GM12878 (cell line): ENCODE measurements at regions not wholly inside any gene's neighbourhood (a gene's known extent, or its start where the extent isn't known, plus 50 kb on each side); places are given as distances from the start of the nearest gene placed in this dataset.

ENCODE experiments used
- ATAC-seq: fragments of 200-7000 bp; cut with Tn5 transposase; 3 replicates; pipeline ENCODE4 v1.9.1; 2020; ENCODE audit warnings: mild to moderate bottlenecking, moderate library complexity
- BruUV-seq: library from RNA; stranded (reverse); fragments of 400-500 nt; replicated peaks from 2 replicates; lab custom pipeline; 2021; lab: Mats Ljungman, UMichigan
- CTCF ChIA-PET: fragments of 300-600 bp; sonication (Branson Sonifier 250); formaldehyde crosslinking; extraction: SDS; loops from one replicate; lab custom pipeline; 2021; ENCODE audit warnings: inconsistent platforms; lab: Yijun Ruan, JAX
- POLR2A ChIA-PET: fragments of 350-600 bp; formaldehyde crosslinking; extraction: SDS; loops from one replicate; lab custom pipeline; 2021; ENCODE audit warnings: inconsistent platforms; lab: Charles Lee
- RAD21 ChIA-PET: fragments of 300-600 bp; sonication (Branson Sonifier 250); formaldehyde crosslinking; loops from one replicate; lab custom pipeline; 2023; ENCODE audit warnings: antibody characterized with exemption; ENCODE audit not compliant: unreplicated experiment; lab: Charles Lee
- SMC1A ChIA-PET: fragments of 300-600 bp; sonication (Branson Sonifier 250); formaldehyde crosslinking; loops from one replicate; lab custom pipeline; 2023; ENCODE audit not compliant: unreplicated experiment, uncharacterized antibody; lab: Charles Lee
- DNase-seq: peaks from one replicate; pipeline ENCODE4 v3.0.0-alpha.2; 2011; ENCODE audit warnings: low read depth, low spot score
- FAIRE-seq: peaks from 3 replicates; lab custom pipeline; 2011; peaks lifted over from hg19 to GRCh38; lab: Jason Lieb, UNC
- H2AFZ ChIP-seq: 2 replicates; pipeline ENCODE4 v1.6.0; 2011; ENCODE audit warnings: low read depth, low read length, control low read depth; ENCODE audit not compliant: control insufficient read depth
- H3K27ac ChIP-seq: 2 replicates; pipeline ENCODE4 v1.5.1; 2011; ENCODE audit warnings: control low read depth; ENCODE audit not compliant: control insufficient read depth, insufficient read depth
- H3K27me3 ChIP-seq, 2 experiments: replicated peaks in 1 of 2; 2 replicates each; pipeline versions ENCODE4 v1.6.0 to v1.6.1; 2011; ENCODE audit warnings: low read length in 1 of 2; ENCODE audit not compliant: control insufficient read depth in 2 of 2, insufficient read depth in 2 of 2
- H3K36me3 ChIP-seq, 2 experiments: 2 replicates each; pipeline ENCODE4 v1.5.1; 2011; ENCODE audit warnings: low read length in 1 of 2; ENCODE audit not compliant: control insufficient read depth in 2 of 2, insufficient read depth in 2 of 2
- H3K4me1 ChIP-seq: 2 replicates; pipeline ENCODE4 v1.6.1; 2011; ENCODE audit warnings: mild to moderate bottlenecking, low read length, moderate library complexity, mixed read lengths; ENCODE audit not compliant: control insufficient read depth, insufficient read depth
- H3K4me2 ChIP-seq: 2 replicates; pipeline ENCODE4 v1.6.0; 2011; ENCODE audit warnings: control low read depth; ENCODE audit not compliant: control insufficient read depth, insufficient read depth
- H3K4me3 ChIP-seq: fragments of 200-600 bp; sonication (generic); 2 replicates; pipeline ENCODE4 v1.5.1; 2016
- H3K79me2 ChIP-seq: 2 replicates; pipeline ENCODE4 v1.6.0; 2011; ENCODE audit warnings: low read length; ENCODE audit not compliant: control insufficient read depth, insufficient read depth
- H3K9ac ChIP-seq: 2 replicates; pipeline ENCODE4 v1.8.0; 2011; ENCODE audit warnings: low read length, control low read depth, mixed read lengths; ENCODE audit not compliant: control insufficient read depth, insufficient read depth
- H3K9me3 ChIP-seq: replicated peaks from 3 replicates; pipeline ENCODE4 v1.5.1; 2011; ENCODE audit warnings: mild to moderate bottlenecking, low read length; ENCODE audit not compliant: control insufficient read depth, insufficient read depth
- H4K20me1 ChIP-seq: 2 replicates; pipeline ENCODE4 v1.6.0; 2011; ENCODE audit not compliant: control insufficient read depth, insufficient read depth
- DPF2 ChIP-seq: fragments of 450-650 bp; IDR thresholded peaks from 2 replicates; pipeline ENCODE4 v1.6.1; 2017; ENCODE audit warnings: mild to moderate bottlenecking
- E2F4 ChIP-seq: IDR thresholded peaks from 2 replicates; pipeline ENCODE4 v1.6.1; 2012; ENCODE audit warnings: low read depth, low read length, improper control_type of control experiment
- EZH2 ChIP-seq: IDR thresholded peaks from 2 replicates; pipeline ENCODE4 v1.6.1; 2012; ENCODE audit warnings: low read depth, mild to moderate bottlenecking, control low read depth, inconsistent platforms, low read length, borderline replicate concordance; ENCODE audit not compliant: control insufficient read depth
- HDAC6 ChIP-seq: fragments of 200-600 bp; sonication (generic); IDR thresholded peaks from one replicate; pipeline ENCODE4 v1.8.0; 2017; ENCODE audit warnings: antibody characterized with exemption; ENCODE audit not compliant: unreplicated experiment
- IKZF1 ChIP-seq: fragments of 450-650 bp; conservative IDR thresholded peaks from 2 replicates; pipeline ENCODE4 v1.6.1; 2017; ENCODE audit warnings: antibody characterized with exemption, mild to moderate bottlenecking
- RELA ChIP-seq: fragments of 450-650 bp; IDR thresholded peaks from 2 replicates; pipeline ENCODE4 v1.8.0; 2014; ENCODE audit warnings: borderline replicate concordance; ENCODE audit not compliant: partially characterized antibody
- SMAD1 ChIP-seq: fragments of 450-650 bp; IDR thresholded peaks from 2 replicates; pipeline ENCODE4 v1.6.1; 2018; ENCODE audit warnings: mild to moderate bottlenecking, low read depth; ENCODE audit not compliant: partially characterized antibody
- TCF3 ChIP-seq: IDR thresholded peaks from 2 replicates; pipeline ENCODE4 v1.6.1; 2012; ENCODE audit warnings: low read depth, mild to moderate bottlenecking, low read length, borderline replicate concordance; ENCODE audit not compliant: insufficient read depth
- ZNF217 ChIP-seq: fragments of 450-650 bp; IDR thresholded peaks from 2 replicates; pipeline ENCODE4 v1.6.1; 2017; ENCODE audit warnings: antibody characterized with exemption, mild to moderate bottlenecking
- ZSCAN29 ChIP-seq: fragments of 450-650 bp; IDR thresholded peaks from 2 replicates; pipeline ENCODE4 v1.6.1; 2017; ENCODE audit warnings: mild to moderate bottlenecking, moderate library complexity
- WGBS: methylation state at CpG from one replicate; pipeline ENCODE4 v1.1.6; 2016; ENCODE audit warnings: low lambda C conversion rate; ENCODE audit not compliant: insufficient replicate concordance, insufficient coverage; ENCODE audit errors: missing lambda C conversion rate; 5-methylcytosine and 5-hydroxymethylcytosine counted together
- in situ Hi-C: fragments of 300-500 bp; cut with MboI; formaldehyde crosslinking; loops from 9 replicates; pipeline ENCODE4 v1.14.3; 2018; ENCODE audit warnings: mixed read lengths
- intact Hi-C: fragments of 100-400 bp; cut with micrococcal nuclease; formaldehyde crosslinking; loops from one replicate; pipeline ENCODE4 v1.14.2; 2022; ENCODE audit not compliant: unreplicated experiment

- no peak for TF ChIP-seq IKZF1
- no peak for TF ChIP-seq EZH2
- TF ChIP-seq HDAC6 = no peak
- TF ChIP-seq RELA = no peak
- no peak for TF ChIP-seq DPF2
- TF ChIP-seq TCF3 = no peak
- TF ChIP-seq ZNF217 = no peak
- TF ChIP-seq SMAD1 = no peak
- TF ChIP-seq ZSCAN29 = no peak
Measured at GRCh38 chr21:25171438-25171837, 435.8 kb downstream of the MRPL39 start (continued).

GRCh38 chr21:25170681-25171080, 436.6 kb downstream of the MRPL39 start:
- Histone ChIP-seq H3K27ac (no peak overlapping the region), H2AFZ (no peak overlapping the region), H4K20me1 (no peaks in the 10 kb centered on the region), H3K79me2 (no peaks in the 10 kb centered on the region), H3K4me1 (no peaks in the 10 kb centered on the region), H3K27me3 (no peaks in the 10 kb centered on the region), H3K9me3 (peaks cover 5% of the 10 kb centered on the region), H3K4me2 (no peak overlapping the region), H3K4me3 (no peak overlapping the region), H3K36me3 (no peaks in the 10 kb centered on the region), H3K9ac (no peak overlapping the region)
- POLR2A ChIA-PET = no interaction called here
- no peak for FAIRE-seq
- intact Hi-C loops = loop anchor here (10.0 kb wide), 2 partner anchors 214 to 394 kb away; no protein-coding TSS in a partner anchor
- no peak for ATAC-seq
- in situ Hi-C loops = loop anchor here (10.0 kb wide), 1 partner anchor 276 kb away; no protein-coding TSS in a partner anchor
- WGBS = 60% methylated on average over 3 of the region's 3 CpGs
- DNase-seq = no peak
- TF ChIP-seq E2F4 = no peak
- SMC1A ChIA-PET = no interaction called here
- CTCF ChIA-PET = no interaction called here
- RAD21 ChIA-PET = no interaction called here
- BruUV-seq = no TSS peak
